Epithelial cell of esophagus (primary cell): ENCODE measurements at regions not wholly inside any gene's neighbourhood (a gene's known extent, or its start where the extent isn't known, plus 50 kb on each side); places are given as distances from the start of the nearest gene placed in this dataset.

Experiments used
- DNase-seq: peaks from one replicate; pipeline ENCODE4 v3.0.0; 2010; ENCODE audit warnings: low read depth
- H3K4me3 ChIP-seq: 2 replicates; pipeline ENCODE4 v1.5.1; 2011; ENCODE audit warnings: mild to moderate bottlenecking, low read length, control low read depth
- CTCF ChIP-seq: IDR thresholded peaks from 2 replicates; pipeline ENCODE4 v1.5.1; 2011; ENCODE audit warnings: low read depth, mild to moderate bottlenecking, low read length, control low read depth, inconsistent platforms; ENCODE audit not compliant: insufficient read depth; ENCODE audit errors: missing control alignments

GRCh38 chr6:100093405-100093804 is 99.4 kb upstream of the MCHR2 start:
- no peak for TF ChIP-seq CTCF
- no peak for DNase-seq
- no peak overlapping the region for H3K4me3 ChIP-seq

GRCh38 chr6:100088009-100088408 is 94.0 kb upstream of the MCHR2 start:
- no peak for TF ChIP-seq CTCF
- H3K4me3 ChIP-seq: no peak overlapping the region
- peak; percentile 23 for DNase-seq

- H3K4me3 ChIP-seq: no peak overlapping the region
- TF ChIP-seq CTCF: no peak
- no peak for DNase-seq
Measured at GRCh38 chr6:100084991-100085364, 91.0 kb upstream of the MCHR2 start.

DNA sequence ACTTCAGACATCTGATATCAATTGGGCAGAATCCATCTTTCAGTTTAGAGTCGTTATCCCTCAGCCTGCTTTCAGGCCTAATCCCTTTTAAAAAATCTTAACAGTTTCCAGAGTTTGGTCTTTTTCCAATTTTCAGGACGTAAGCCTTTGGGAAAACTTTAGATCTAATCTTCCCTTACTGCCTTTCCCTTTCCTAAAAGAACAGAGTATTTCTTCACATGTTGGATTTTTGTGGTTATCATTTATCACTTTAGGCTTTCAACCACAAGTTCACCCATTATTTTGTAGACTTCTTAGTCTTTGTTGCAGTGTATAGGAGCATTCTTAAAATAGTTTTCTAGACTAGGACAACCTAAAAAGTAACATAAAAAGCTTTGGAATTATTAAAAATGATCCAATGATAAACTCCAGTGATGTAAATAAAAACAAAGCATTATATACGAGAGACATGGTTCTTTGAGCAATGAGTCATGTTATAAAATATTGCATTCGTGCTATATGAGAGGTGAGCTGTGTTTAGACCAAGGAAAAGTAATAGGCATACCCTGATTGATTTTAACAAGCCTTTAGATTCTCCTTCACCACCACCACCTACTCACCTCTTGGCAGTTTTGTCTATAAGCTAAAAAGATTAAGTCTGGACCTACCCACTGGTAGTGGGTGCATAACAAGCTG is 90.4 kb upstream of the MCHR2 start:
- DNase-seq: no peak
- TF ChIP-seq CTCF: no peak
- H3K4me3 ChIP-seq: no peak overlapping the region

DNA sequence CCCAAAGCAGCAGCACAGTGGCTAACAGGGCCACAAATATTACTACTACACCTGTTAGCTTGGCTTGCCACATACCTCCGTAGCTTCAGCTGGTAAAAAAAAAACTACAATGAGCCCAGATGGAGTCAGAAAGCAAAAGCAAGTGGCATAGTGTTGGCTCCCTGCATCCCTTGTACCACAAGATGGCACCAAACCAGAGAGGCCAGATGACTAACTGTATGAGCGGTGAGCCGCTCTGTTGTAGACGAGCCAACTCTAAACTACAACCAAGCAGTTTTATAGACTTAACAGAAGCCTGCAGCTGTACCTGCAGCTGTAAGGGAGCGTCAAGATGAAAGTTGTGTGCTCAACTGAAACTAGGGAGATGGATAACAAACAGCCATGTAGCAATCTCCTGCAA is 84.5 kb upstream of the MCHR2 start:
- no peak overlapping the region for H3K4me3 ChIP-seq
- peak; percentile 63 for DNase-seq
- peak; percentile 67 for TF ChIP-seq CTCF

GRCh38 chr6:100065348-100065747 is 71.3 kb upstream of the MCHR2 start:
- no peak overlapping the region for H3K4me3 ChIP-seq
- TF ChIP-seq CTCF: no peak
- DNase-seq: no peak

GRCh38 chr6:100062621-100063020 is 68.6 kb upstream of the MCHR2 start:
- H3K4me3 ChIP-seq: no peak overlapping the region
- TF ChIP-seq CTCF: no peak
- no peak for DNase-seq
